GM18867 (cell line): ENCODE measurements at regions not wholly inside any gene's neighbourhood (a gene's known extent, or its start where the extent isn't known, plus 50 kb on each side); places are given as distances from the start of the nearest gene placed in this dataset.

Source experiments
- ATAC-seq: cut with Tn5 transposase; IDR thresholded peaks from one replicate; pipeline ENCODE4 v1.9.1; 2021; ENCODE audit warnings: mild to moderate bottlenecking, moderate library complexity; ENCODE audit not compliant: unreplicated experiment

DNA sequence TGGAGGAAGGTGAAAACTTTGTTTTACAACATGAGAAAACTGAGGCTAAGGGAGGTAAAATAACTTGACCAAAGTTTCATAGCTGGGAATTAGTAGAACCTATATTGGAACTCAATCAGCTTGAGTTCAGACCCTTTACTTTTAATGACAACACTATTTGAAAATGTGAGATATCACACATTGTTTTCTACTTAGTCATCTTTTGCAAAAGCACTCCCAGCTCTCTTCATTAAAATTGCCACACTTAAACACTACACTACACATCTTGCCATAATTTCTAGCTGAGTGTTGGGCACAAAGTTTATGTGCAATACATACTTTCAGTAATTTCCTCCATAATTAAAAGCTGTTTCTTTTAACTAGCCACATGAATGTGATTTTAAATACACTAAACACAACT is 230.4 kb upstream of the DCBLD2 start:
- ATAC-seq, result no peak

GRCh38 chr3:99128725-99129505 is 227.4 kb upstream of the DCBLD2 start:
- ATAC-seq, result no peak

DNA sequence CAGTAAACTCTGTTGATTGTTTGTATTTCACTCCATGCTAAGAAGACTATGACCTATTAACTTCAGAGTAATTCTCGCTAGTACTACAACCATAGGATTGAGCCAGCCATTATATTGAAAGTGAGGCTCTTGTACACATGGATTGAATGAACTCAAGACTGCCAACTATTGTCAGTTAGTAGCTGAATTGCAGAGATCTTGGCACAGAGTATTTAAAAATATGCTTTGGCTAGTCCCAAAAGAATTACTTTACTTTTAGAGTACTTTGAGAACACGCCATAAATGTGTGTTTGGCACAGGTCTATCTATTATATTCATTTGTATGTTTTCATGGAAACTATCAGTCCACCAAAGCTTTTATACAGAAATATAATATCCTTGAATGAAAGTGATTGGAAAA is 226.7 kb upstream of the DCBLD2 start:
- no peak for ATAC-seq

GRCh38 chr3:99126316-99126715 is 224.8 kb upstream of the DCBLD2 start:
- ATAC-seq, result no peak

DNA sequence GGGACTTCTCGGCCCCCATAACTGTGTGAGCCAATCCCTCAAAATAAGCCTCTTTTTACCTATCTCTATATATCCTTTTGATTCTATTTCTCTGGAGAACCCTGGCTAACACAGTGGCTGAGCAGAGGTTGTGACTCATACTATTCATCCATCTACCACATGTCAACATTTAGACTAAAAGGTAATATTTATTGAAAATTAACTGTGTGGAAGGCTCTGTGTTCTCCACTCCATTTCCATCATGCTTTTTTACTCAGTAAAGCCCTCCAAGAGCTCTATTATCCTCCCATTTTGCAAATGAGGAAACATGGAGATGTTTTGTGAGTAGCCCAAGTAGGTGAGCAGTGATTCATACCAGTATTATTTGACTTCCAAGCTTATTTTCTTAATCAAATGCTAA is 217.9 kb upstream of the DCBLD2 start:
- ATAC-seq, result no peak

DNA sequence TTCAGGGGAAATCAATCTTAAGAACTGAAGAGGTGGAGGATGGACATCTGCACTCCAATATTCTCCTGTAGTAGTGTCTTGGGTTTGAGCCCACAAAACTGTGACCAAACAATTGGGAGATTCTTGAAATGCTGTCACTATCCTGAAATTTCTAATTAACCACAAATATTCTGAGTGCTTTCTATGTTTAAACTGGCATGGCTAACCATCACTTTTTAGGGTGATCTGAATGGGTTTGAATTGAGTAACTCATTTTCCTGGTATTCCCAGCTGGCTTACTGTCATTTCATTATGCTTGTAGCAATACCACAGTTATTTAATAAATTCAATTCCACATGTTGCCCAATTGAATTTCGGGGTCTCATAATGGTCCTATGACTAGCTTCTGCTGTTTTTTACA is 216.9 kb upstream of the DCBLD2 start:
- no peak for ATAC-seq

- ATAC-seq, result no peak
Observed at GRCh38 chr3:99114565-99115291, 213.2 kb upstream of the DCBLD2 start.

GRCh38 chr3:99111235-99111634 is 209.7 kb upstream of the DCBLD2 start:
- ATAC-seq, result no peak

DNA sequence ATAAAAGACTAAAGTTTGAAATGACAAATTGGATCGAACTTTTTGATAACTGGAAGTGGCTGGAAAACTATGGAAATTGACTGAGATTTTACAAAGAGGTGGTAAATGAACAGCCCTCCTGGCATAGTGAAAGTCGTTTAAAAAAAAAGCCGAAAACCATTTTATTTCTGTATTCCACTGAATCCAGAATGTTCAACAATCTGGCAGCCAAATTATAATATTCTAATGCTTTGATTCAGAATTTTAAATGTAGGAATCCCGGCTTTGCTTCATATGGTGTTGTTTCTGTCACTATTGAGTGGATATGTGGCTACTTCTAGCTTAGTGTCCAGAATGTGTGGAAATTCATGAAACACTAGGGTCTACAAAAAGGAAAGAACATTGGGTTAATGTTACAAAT is 208.9 kb upstream of the DCBLD2 start:
- ATAC-seq, result no peak

DNA sequence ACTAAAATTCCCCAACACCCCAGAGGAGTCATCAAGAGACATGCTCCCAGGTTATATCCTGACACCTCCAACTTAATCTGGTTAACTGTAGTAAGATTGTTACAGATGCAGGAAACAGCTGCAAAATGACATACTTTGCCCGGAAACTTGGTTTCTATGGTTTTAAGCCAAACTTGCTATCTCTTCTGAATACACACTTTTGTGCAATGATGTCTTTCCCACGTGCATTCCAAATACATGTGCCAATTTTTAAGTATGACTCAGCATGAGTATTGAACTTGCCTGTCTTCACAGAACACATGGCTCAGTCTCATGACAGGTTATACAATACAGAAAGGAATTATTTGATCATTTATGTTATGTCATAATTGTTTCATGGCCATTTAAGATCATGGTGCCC is 207.0 kb upstream of the DCBLD2 start:
- no peak for ATAC-seq

DNA sequence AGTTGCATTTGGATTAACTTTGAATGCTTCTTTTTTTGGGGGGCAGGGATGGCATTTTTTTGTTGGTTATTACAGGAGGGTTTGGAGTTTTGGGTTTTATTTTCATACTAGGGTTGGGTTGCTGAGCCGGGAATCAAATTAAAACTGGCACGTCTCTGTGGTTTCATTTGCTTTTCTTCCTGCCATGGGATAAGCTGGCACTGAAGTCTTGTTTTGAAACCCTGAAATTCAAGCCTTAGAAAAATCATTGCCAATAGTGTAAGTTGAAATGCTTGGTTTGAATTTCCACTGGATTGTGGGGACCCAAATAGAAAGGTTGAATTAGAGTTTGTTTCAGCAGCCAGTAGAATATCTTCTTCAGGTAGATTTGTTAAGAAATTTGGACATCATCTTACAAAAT is 193.1 kb upstream of the DCBLD2 start:
- ATAC-seq, result no peak

DNA sequence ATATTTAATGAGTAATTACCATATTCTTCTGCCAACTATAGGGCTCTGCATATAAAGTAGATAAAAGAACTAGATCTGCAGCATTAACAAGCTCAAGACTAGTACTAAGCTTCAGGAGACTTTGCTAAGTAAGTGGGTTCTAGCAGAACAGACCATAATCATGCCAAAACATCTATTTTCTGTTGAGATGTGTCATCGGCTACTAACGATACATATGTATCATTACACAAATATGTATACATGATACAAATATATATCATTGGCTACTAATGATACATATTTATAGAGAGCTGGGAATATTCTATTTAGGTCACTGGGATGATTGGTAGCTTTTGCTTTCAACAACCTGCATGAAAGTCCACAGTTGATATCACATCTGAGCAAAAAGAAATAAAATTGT is 185.8 kb upstream of the DCBLD2 start:
- ATAC-seq, result no peak

GRCh38 chr3:99084826-99085225 is 183.3 kb upstream of the DCBLD2 start:
- ATAC-seq, result no peak

- no peak for ATAC-seq
Observed at GRCh38 chr3:99084156-99084555, 182.7 kb upstream of the DCBLD2 start.

DNA sequence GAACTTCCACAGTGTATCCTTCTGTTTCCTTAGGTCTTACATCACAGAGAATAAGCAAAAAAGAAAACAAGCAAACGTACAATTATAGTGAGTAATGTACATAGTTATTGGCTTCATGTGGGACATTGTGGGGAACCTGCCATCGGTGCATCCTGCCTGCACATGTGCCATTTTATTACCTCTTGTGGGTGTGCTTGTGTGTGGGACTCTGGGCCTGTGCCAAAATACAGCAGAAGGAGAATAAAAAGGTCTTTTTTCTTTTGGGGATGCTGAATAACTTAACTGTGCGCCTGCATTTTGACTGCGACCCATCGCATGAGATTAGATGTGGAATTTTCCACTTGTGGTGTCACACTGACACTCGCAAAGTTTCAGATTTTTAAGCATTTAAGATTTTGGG is 169.6 kb upstream of the DCBLD2 start:
- no peak for ATAC-seq

- ATAC-seq, result no peak
Observed at GRCh38 chr3:99069973-99070372, 168.5 kb upstream of the DCBLD2 start.

DNA sequence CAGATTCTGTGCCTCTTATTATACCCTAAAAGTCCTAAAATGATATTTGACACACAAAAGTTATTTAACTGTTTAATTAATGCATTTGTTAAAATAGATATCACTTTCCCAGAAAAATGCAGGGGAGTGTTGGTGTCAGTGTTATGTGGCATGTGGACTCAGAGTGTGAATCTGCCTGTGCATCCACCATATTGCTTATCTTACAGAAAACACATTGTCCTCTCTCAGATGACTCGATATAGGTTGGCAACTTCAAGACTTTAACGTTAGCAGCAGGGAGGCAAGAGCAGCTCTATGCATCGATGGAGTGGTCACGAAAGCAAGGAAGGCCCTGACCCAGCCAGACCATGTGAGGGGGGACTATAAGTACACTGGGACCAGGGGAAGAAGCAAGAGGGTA is 165.4 kb upstream of the DCBLD2 start:
- no peak for ATAC-seq

DNA sequence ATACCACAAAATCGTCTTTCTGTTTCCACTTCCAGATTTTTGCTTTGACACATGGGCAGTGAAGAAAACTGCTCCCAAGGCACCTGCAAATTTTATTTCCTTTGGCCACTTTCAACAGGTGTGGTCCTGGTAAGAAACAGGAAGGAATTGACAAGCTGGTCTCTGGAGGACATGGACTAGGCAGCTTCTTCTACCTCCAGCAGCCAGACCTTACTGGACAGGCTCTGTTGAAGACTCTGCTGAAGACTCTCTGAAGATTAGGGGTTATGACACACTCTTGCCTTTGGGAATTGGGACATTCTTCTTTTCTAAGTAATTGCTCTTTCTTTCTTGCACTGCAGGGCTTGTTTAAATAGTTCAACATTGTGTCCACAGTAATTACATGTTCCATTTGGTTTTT is 147.7 kb upstream of the DCBLD2 start:
- no peak for ATAC-seq

GRCh38 chr3:99041747-99042146 is 140.3 kb upstream of the DCBLD2 start:
- ATAC-seq, result no peak

DNA sequence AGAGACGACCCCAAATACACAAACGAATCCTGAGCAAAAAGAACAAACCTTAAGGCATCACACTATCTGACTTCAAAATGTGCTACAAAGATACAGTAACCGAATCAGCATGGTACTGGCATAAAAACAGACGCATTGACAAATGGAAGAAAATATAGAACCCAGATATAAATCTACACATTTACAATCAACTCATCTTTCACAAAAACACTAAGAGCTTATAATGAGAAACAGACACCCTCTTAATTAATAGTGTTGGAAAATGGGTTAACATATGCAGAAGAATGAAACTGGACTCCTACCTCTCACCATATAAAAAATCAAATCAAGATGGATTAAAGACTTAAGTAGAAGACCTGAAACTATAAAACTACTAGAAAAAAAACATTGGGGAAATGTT is 130.3 kb upstream of the DCBLD2 start:
- ATAC-seq, result no peak

DNA sequence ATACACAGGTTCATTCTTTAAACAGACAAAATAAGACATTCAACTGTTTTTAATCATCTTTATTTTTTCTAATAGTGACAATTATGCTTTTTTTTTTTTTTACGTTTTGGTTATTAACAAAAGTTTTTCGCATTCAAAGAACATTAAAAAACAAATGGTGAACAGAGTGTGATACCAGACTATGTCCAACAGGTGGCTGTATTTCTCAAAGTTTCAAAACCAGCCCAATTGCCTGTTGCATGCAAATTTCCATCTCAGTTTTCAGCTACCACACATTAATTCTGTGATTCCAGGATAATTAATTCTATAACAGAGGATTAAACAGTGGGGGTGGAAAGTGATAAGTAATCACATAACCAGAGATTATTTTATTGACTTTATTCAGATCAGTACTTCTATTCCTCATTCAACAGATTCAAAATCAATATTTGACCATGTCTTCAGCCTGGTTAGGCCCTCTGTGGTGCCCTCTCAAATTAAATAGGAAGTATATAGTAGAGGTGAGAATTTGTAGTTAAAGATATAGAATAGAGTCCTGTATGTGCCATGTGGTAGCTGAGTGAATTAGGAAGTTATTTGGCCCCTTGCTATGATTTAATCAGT is 122.2 kb upstream of the DCBLD2 start:
- peak; percentile 92 for ATAC-seq

GRCh38 chr3:99021466-99021865 is 120.0 kb upstream of the DCBLD2 start:
- no peak for ATAC-seq
